SK-N-SH (cell line): ENCODE measurements at regions not wholly inside any gene's neighbourhood (a gene's known extent, or its start where the extent isn't known, plus 50 kb on each side); places are given as distances from the start of the nearest gene placed in this dataset.

Experiments used
- CTCF ChIA-PET: fragments of 300-600, 350-600 bp; formaldehyde crosslinking; extraction: SDS; loops from one replicate; lab custom pipeline; 2021; lab: Yijun Ruan, JAX
- POLR2A ChIA-PET: fragments of 350-600 bp; sonication (Branson Sonifier 250); formaldehyde crosslinking; extraction: SDS; loops from one replicate; lab custom pipeline; 2020; ENCODE audit warnings: antibody characterized with exemption, inconsistent platforms; lab: Yijun Ruan, JAX
- DNase-seq: peaks from one replicate; pipeline ENCODE4 v3.0.0; 2012
- H2AFZ ChIP-seq: fragments of 200-600 bp; sonication (generic); 2 replicates; pipeline ENCODE4 v1.8.1; 2016; ENCODE audit warnings: antibody characterized with exemption, mild to moderate bottlenecking, low read depth
- H3F3A ChIP-seq: fragments of 200-600 bp; sonication (generic); replicated peaks from 2 replicates; pipeline ENCODE3; 2016; ENCODE audit warnings: antibody characterized with exemption, mild to moderate bottlenecking; ENCODE audit not compliant: insufficient read depth
- H3K27ac ChIP-seq, 2 experiments: fragments of 200-500 bp in 1 of 2; fragments of 200-600 bp in 1 of 2; sonication (Bioruptor generic) in 1 of 2; sonication (generic), shearing (Covaris generic) in 1 of 2; 2 replicates each; pipeline versions ENCODE4 v1.5.1 to v1.6.1; 2014 to 2016; ENCODE audit warnings: low read depth in 2 of 2, inconsistent platforms in 1 of 2, low read length in 1 of 2, mild to moderate bottlenecking in 1 of 2, mixed read lengths in 1 of 2
- H3K27me3 ChIP-seq: fragments of 200-600 bp; sonication (generic), shearing (Covaris generic); 2 replicates; pipeline ENCODE4 v1.6.1; 2016; ENCODE audit warnings: mixed run types; ENCODE audit not compliant: insufficient read depth
- H3K36me3 ChIP-seq, 2 experiments: fragments of 200-500 bp in 1 of 2; fragments of 200-600 bp in 1 of 2; sonication (Bioruptor generic) in 1 of 2; sonication (generic) in 1 of 2; replicated peaks in 1 of 2; 2 replicates each; pipeline versions ENCODE3 to v1.5.1; 2014 to 2016; ENCODE audit warnings: low read length in 1 of 2, mild to moderate bottlenecking in 1 of 2; ENCODE audit not compliant: insufficient read depth in 2 of 2, control insufficient read depth in 1 of 2
- H3K4me1 ChIP-seq, 2 experiments: fragments of 200-500 bp in 1 of 2; fragments of 200-600 bp in 1 of 2; sonication (Bioruptor generic) in 1 of 2; sonication (generic), shearing (Covaris generic) in 1 of 2; 2 replicates each; pipeline versions ENCODE4 v1.5.1 to v1.6.1; 2014 to 2016; ENCODE audit warnings: low read depth in 1 of 2, low read length in 1 of 2, mixed run types in 1 of 2; ENCODE audit not compliant: insufficient read depth in 2 of 2, control insufficient read depth in 1 of 2
- H3K4me2 ChIP-seq: fragments of 200-600 bp; sonication (generic), shearing (Covaris generic); 2 replicates; pipeline ENCODE4 v1.6.1; 2017; ENCODE audit warnings: mixed run types
- H3K4me3 ChIP-seq, 2 experiments: fragments of 200-500 bp in 1 of 2; fragments of 200-600 bp in 1 of 2; sonication (Bioruptor generic) in 1 of 2; sonication (generic), shearing (Covaris generic) in 1 of 2; 2 replicates each; pipeline versions ENCODE4 v1.5.1 to v1.8.1; 2014 to 2016; ENCODE audit warnings: low read depth in 2 of 2, inconsistent platforms in 1 of 2, low read length in 1 of 2, mild to moderate bottlenecking in 1 of 2, mixed read lengths in 1 of 2, moderate library complexity in 1 of 2
- H3K79me2 ChIP-seq: fragments of 200-600 bp; sonication (generic); 2 replicates; pipeline ENCODE4 v1.8.1; 2017; ENCODE audit warnings: mild to moderate bottlenecking; ENCODE audit not compliant: insufficient read depth
- H3K9ac ChIP-seq: fragments of 200-600 bp; sonication (generic); 2 replicates; pipeline ENCODE4 v1.6.1; 2017; ENCODE audit warnings: mixed run types
- H3K9me2 ChIP-seq: fragments of 200-600 bp; sonication (generic); 2 replicates; pipeline ENCODE4 v1.6.1; 2017; ENCODE audit warnings: mixed run types
- H3K9me3 ChIP-seq: fragments of 200-600 bp; sonication (generic); 2 replicates; pipeline ENCODE4 v1.6.1; 2017; ENCODE audit warnings: mixed run types, mild to moderate bottlenecking, moderate library complexity
- H4K20me1 ChIP-seq: fragments of 200-600 bp; sonication (generic); 2 replicates; pipeline ENCODE4 v1.6.1; 2017; ENCODE audit warnings: mild to moderate bottlenecking, mixed run types; ENCODE audit not compliant: insufficient read depth
- ELF1 ChIP-seq: IDR thresholded peaks from 2 replicates; pipeline ENCODE4 v1.4.0; 2012
- EP300 ChIP-seq, 2 experiments: IDR thresholded peaks; 2 replicates each; pipeline versions ENCODE4 v1.4.0 to v1.6.1; 2012; ENCODE audit warnings: borderline replicate concordance in 1 of 2, low read depth in 1 of 2, low read length in 1 of 2
- FOXJ3 ChIP-seq: sonication (generic); formaldehyde crosslinking; IDR thresholded peaks from 2 replicates; pipeline ENCODE4 v1.5.1; 2020; ENCODE audit warnings: mild to moderate bottlenecking, missing genetic modification reagents
- GABPA ChIP-seq: IDR thresholded peaks from 2 replicates; pipeline ENCODE4 v1.4.0; 2012; ENCODE audit warnings: low read depth, mild to moderate bottlenecking
- IRF3 ChIP-seq: fragments of 150-350 bp; IDR thresholded peaks from 2 replicates; pipeline ENCODE4 v1.6.1; 2016; ENCODE audit warnings: mild to moderate bottlenecking, low read depth, low read length
- JUND ChIP-seq: IDR thresholded peaks from 2 replicates; pipeline ENCODE4 v1.4.0; 2012
- MEF2A ChIP-seq: IDR thresholded peaks from 2 replicates; pipeline ENCODE4 v1.4.0; 2012; ENCODE audit warnings: low read depth, borderline replicate concordance
- POLR2AphosphoS5 ChIP-seq: IDR thresholded peaks from 2 replicates; pipeline ENCODE4 v1.6.1; 2012; ENCODE audit warnings: low read depth, low read length
- RAD21 ChIP-seq: IDR thresholded peaks from 2 replicates; pipeline ENCODE4 v1.6.1; 2012; ENCODE audit warnings: mild to moderate bottlenecking, low read length
- RFX5 ChIP-seq: IDR thresholded peaks from 2 replicates; pipeline ENCODE4 v1.6.1; 2012; ENCODE audit warnings: mild to moderate bottlenecking, improper control_type of control experiment, low read length
- RXRA ChIP-seq: IDR thresholded peaks from 2 replicates; pipeline ENCODE4 v1.4.0; 2012; ENCODE audit warnings: low read depth, mild to moderate bottlenecking, borderline replicate concordance
- SIN3A ChIP-seq: IDR thresholded peaks from 2 replicates; pipeline ENCODE4 v1.6.1; 2012; ENCODE audit warnings: low read depth, mild to moderate bottlenecking, low read length, moderate library complexity, borderline replicate concordance
- TEAD4 ChIP-seq: IDR thresholded peaks from 2 replicates; pipeline ENCODE4 v1.4.0; 2012; ENCODE audit warnings: mild to moderate bottlenecking, borderline replicate concordance; ENCODE audit not compliant: insufficient read depth
- USF2 ChIP-seq: fragments of 150-350 bp; IDR thresholded peaks from 2 replicates; pipeline ENCODE4 v1.6.1; 2017; ENCODE audit warnings: antibody characterized with exemption, low read length, low read depth, borderline replicate concordance
- WGBS: methylation state at CpG from one replicate; pipeline ENCODE4 v1.1.6; 2017; ENCODE audit warnings: low lambda C conversion rate; 5-methylcytosine and 5-hydroxymethylcytosine counted together
- TF ChIP-seq, protein P1 (sequence below): fragments of 200-600 bp; sonication (generic); IDR thresholded peaks from 2 replicates; pipeline ENCODE4 v1.6.1; 2017; ENCODE audit warnings: antibody characterized with exemption, mild to moderate bottlenecking, moderate library complexity
- TF ChIP-seq, protein P2 (sequence below): IDR thresholded peaks from 2 replicates; pipeline ENCODE4 v1.4.0; 2012; ENCODE audit warnings: low read depth

- H3K36me3 ChIP-seq = no peaks in the 10 kb centered on the region
- no peaks in the 10 kb centered on the region for H3F3A ChIP-seq
- H3K79me2 ChIP-seq = no peaks in the 10 kb centered on the region
- no peaks in the 10 kb centered on the region for H4K20me1 ChIP-seq
- no peak overlapping the region for H3K4me3 ChIP-seq
- no peaks in the 10 kb centered on the region for H3K9me3 ChIP-seq
- H3K9ac ChIP-seq = no peak overlapping the region
- POLR2A ChIA-PET = no interaction called here
- no peaks in the 10 kb centered on the region for H3K4me1 ChIP-seq
- H3K4me2 ChIP-seq = no peak overlapping the region
- no peak overlapping the region for H2AFZ ChIP-seq
- 74% methylated on average over 4 of the region's 4 CpGs for WGBS
- no peaks in the 10 kb centered on the region for H3K27me3 ChIP-seq
- TF ChIP-seq RAD21 (no peak), MEF2A (no peak), ELF1 (no peak), POLR2AphosphoS5 (no peak), EP300 (IDR thresholded peaks at IDR 0.05; ENCODE audit: borderline replicate concordance in 1 of 2, low read depth in 1 of 2, low read length in 1 of 2) (no peak), SIN3A (no peak), RXRA (no peak), JUND (no peak), GABPA (no peak), TEAD4 (no peak), USF2 (no peak), IRF3 (no peak)
- TF ChIP-seq, protein P1, sequence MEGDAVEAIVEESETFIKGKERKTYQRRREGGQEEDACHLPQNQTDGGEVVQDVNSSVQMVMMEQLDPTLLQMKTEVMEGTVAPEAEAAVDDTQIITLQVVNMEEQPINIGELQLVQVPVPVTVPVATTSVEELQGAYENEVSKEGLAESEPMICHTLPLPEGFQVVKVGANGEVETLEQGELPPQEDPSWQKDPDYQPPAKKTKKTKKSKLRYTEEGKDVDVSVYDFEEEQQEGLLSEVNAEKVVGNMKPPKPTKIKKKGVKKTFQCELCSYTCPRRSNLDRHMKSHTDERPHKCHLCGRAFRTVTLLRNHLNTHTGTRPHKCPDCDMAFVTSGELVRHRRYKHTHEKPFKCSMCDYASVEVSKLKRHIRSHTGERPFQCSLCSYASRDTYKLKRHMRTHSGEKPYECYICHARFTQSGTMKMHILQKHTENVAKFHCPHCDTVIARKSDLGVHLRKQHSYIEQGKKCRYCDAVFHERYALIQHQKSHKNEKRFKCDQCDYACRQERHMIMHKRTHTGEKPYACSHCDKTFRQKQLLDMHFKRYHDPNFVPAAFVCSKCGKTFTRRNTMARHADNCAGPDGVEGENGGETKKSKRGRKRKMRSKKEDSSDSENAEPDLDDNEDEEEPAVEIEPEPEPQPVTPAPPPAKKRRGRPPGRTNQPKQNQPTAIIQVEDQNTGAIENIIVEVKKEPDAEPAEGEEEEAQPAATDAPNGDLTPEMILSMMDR = no peak
- TF ChIP-seq, all 33 proteins: peak for 0
- CTCF ChIA-PET = no interaction called here
- Histone ChIP-seq H3K9me2 (no peaks in the 10 kb centered on the region), H3K27ac (no peak overlapping the region)
- DNase-seq = no peak
Measured at GRCh38 chr9:36521148-36521547, 51.5 kb upstream of the MELK start.

DNA sequence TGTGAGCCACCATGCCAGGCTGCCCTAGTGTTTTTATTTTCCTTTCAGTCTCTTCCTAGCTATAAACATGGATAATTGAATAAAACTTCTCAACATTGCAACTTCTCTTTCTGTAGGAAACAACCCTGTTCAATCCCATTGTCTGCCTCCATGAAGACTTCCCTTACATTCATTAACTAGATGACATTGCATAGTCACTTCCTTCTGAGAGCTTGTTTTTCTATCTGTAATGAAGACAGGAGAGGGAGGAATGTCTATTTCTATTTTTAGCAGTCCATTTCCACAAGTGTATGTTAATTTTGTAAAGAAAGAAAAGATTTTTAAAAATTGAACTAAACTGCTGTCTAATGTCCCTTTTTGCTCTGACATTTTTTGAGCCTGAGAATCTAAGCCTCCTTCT, 55.6 kb upstream of the MELK start:
- Histone ChIP-seq H3K79me2 (no peaks in the 10 kb centered on the region), H3K27ac (no peak overlapping the region), H4K20me1 (no peaks in the 10 kb centered on the region), H3K9me2 (no peaks in the 10 kb centered on the region), H3K4me2 (no peak overlapping the region), H2AFZ (peak overlapping the region; percentile 52), H3K9ac (no peak overlapping the region), H3K4me1 (no peaks in the 10 kb centered on the region), H3F3A (no peaks in the 10 kb centered on the region), H3K36me3 (no peaks in the 10 kb centered on the region), H3K27me3 (no peaks in the 10 kb centered on the region), H3K4me3 (no peak overlapping the region), H3K9me3 (no peaks in the 10 kb centered on the region)
- ChIA-PET CTCF (interaction anchor here (1.5 to 1.6 kb wide), 2 partner anchors 110 kb away, joined by 4 read pairs; no protein-coding TSS in a partner anchor), POLR2A (no interaction called here)
- TF ChIP-seq, protein P2, sequence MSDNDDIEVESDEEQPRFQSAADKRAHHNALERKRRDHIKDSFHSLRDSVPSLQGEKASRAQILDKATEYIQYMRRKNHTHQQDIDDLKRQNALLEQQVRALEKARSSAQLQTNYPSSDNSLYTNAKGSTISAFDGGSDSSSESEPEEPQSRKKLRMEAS = no peak
- TF ChIP-seq TEAD4 = no peak
- no peak for TF ChIP-seq FOXJ3 (CRISPR knock-in tag)
- no peak for TF ChIP-seq RAD21
- TF ChIP-seq POLR2AphosphoS5 = no peak
- no peak for TF ChIP-seq RFX5
- DNase-seq = no peak
